AG09309 (cell line): ENCODE measurements at regions not wholly inside any gene's neighbourhood (a gene's known extent, or its start where the extent isn't known, plus 50 kb on each side); places are given as distances from the start of the nearest gene placed in this dataset.
"Not testable (repeated sequence)": the region's sequence is repeated elsewhere in the genome, so short reads cannot be mapped to it uniquely, and the experiment has no call there.

Experiments used
- DNase-seq: peaks from one replicate; pipeline ENCODE4 v3.0.0-alpha.2; 2010; ENCODE audit warnings: low read depth
- H3K4me3 ChIP-seq: 2 replicates; pipeline ENCODE4 v1.5.1; 2011; ENCODE audit warnings: mild to moderate bottlenecking, low read depth, low read length, moderate library complexity; ENCODE audit not compliant: control insufficient read depth
- CTCF ChIP-seq: IDR thresholded peaks from 2 replicates; pipeline ENCODE4 v1.5.1; 2011; ENCODE audit warnings: mild to moderate bottlenecking, low read depth, low read length, inconsistent platforms; ENCODE audit not compliant: insufficient read depth, control insufficient read depth; ENCODE audit errors: missing control alignments

GRCh38 chr6:121557146-121557940, 121.9 kb downstream of the GJA1 start:
- no peak for DNase-seq
- no peak overlapping the region for H3K4me3 ChIP-seq
- no peak for TF ChIP-seq CTCF

- H3K4me3 ChIP-seq = no peak overlapping the region
- no peak for TF ChIP-seq CTCF
Observed at GRCh38 chr6:121559611-121560269, 124.3 kb downstream of the GJA1 start.

GRCh38 chr6:121560476-121560875, 125.0 kb downstream of the GJA1 start:
- H3K4me3 ChIP-seq = no peak overlapping the region
- DNase-seq = no peak
- no peak for TF ChIP-seq CTCF

More at GRCh38 chr6:121559611-121560269, 124.3 kb downstream of the GJA1 start:
- no peak for DNase-seq

- TF ChIP-seq CTCF = no peak
- H3K4me3 ChIP-seq = no peak overlapping the region
- no peak for DNase-seq
Observed at GRCh38 chr6:121563286-121563685, 127.8 kb downstream of the GJA1 start.

- not testable (repeated sequence) for H3K4me3 ChIP-seq, DNase-seq
Observed at GRCh38 chr6:121564529-121564928, 129.1 kb downstream of the GJA1 start.

GRCh38 chr6:121571455-121571854, 136.0 kb downstream of the GJA1 start:
- H3K4me3 ChIP-seq = no peak overlapping the region
- no peak for DNase-seq
- no peak for TF ChIP-seq CTCF

- H3K4me3 ChIP-seq = no peak overlapping the region
- DNase-seq = no peak
- no peak for TF ChIP-seq CTCF
Observed at GRCh38 chr6:121573481-121573880, 138.0 kb downstream of the GJA1 start.
